GM20000 (cell line): ENCODE measurements at regions not wholly inside any gene's neighbourhood (a gene's known extent, or its start where the extent isn't known, plus 50 kb on each side); places are given as distances from the start of the nearest gene placed in this dataset.

Source experiments
- DNase-seq: peaks from one replicate; pipeline ENCODE4 v3.0.0; 2012; ENCODE audit warnings: low spot score
- CTCF ChIP-seq: IDR thresholded peaks from 2 replicates; pipeline ENCODE4 v1.5.1; 2012; ENCODE audit warnings: mild to moderate bottlenecking, control low read depth; ENCODE audit errors: extremely low read depth, missing control alignments

GRCh38 chr5:52491071-52491787 is 296.5 kb upstream of the ITGA1 start:
- no peak for DNase-seq

GRCh38 chr5:52491818-52492217 is 295.9 kb upstream of the ITGA1 start:
- no peak for DNase-seq
- TF ChIP-seq CTCF = no peak

More at GRCh38 chr5:52491071-52491787, 296.5 kb upstream of the ITGA1 start:
- TF ChIP-seq CTCF = no peak

GRCh38 chr5:52497133-52497693 is 290.5 kb upstream of the ITGA1 start:
- TF ChIP-seq CTCF = no peak
- no peak for DNase-seq

GRCh38 chr5:52498607-52499006 is 289.1 kb upstream of the ITGA1 start:
- no peak for TF ChIP-seq CTCF

GRCh38 chr5:52502460-52502999 is 285.2 kb upstream of the ITGA1 start:
- no peak for DNase-seq
- TF ChIP-seq CTCF = no peak

More at GRCh38 chr5:52498607-52499006, 289.1 kb upstream of the ITGA1 start:
- no peak for DNase-seq

GRCh38 chr5:52504584-52505240 is 283.0 kb upstream of the ITGA1 start:
- no peak for DNase-seq
- no peak for TF ChIP-seq CTCF

- no peak for TF ChIP-seq CTCF
- DNase-seq = no peak
These were observed 270.0 kb upstream of the ITGA1 start for GRCh38 chr5:52517667-52518066.
